ENCODE measurements at regions not wholly inside any gene's neighbourhood (a gene's known extent, or its start where the extent isn't known, plus 50 kb on each side); places are given as distances from the start of the nearest gene placed in this dataset.

GRCh38 chr6:14487625-14488024, 370.1 kb downstream of the CD83 start:
- no peak overlapping the region for H2BK120ac ChIP-seq (ENCODE audit: low read depth, low read length, poor library complexity, severe bottlenecking)
- no peak overlapping the region for H3K4me2 ChIP-seq (ENCODE audit: insufficient read depth, insufficient read length, low read length)
- no peaks in the 10 kb centered on the region for H3K79me2 ChIP-seq (ENCODE audit: insufficient read depth, low read length)
- no peaks in the 10 kb centered on the region for H3K23me2 ChIP-seq (ENCODE audit: insufficient read length, low read depth, low read length, poor library complexity, severe bottlenecking)
- no peak for TF ChIP-seq CTCF (conservative IDR thresholded peaks at IDR 0.05)
- no peaks in the 10 kb centered on the region for H3K79me1 ChIP-seq (ENCODE audit: insufficient read depth, low read depth, low read length, poor library complexity, severe bottlenecking)
- H3K27me3 ChIP-seq (ENCODE audit: insufficient read depth, low read length), result no peaks in the 10 kb centered on the region
- H3K9ac ChIP-seq (ENCODE audit: extremely low read depth, insufficient read length, low read length), result no peak overlapping the region
- H2BK5ac ChIP-seq (ENCODE audit: insufficient read length, low read length), result no peak overlapping the region
- Mint-ChIP-seq H3K4me1 (no peaks in the 10 kb centered on the region), H3K4me3 (no peak overlapping the region), H3K27ac (no peak overlapping the region), H3K9me3 (peaks cover 19 to 21% of the 10 kb centered on the region in 2 experiments), H3K27me3 (ENCODE audit: low read depth) (peaks cover 2% of the 10 kb centered on the region; the same call in 1 of the 2 replicates), H3K36me3 (ENCODE audit: insufficient read depth in 1 of 3, low read depth in 3 of 3) (peaks cover 11 to 12% (median 11%) of the 10 kb centered on the region in 3 experiments)
- H3K27ac ChIP-seq (ENCODE audit: insufficient read length, low read depth, low read length), result no peak overlapping the region
- H3K9me3 ChIP-seq (ENCODE audit: control insufficient read depth, low read depth, low read length), result peaks cover 13% of the 10 kb centered on the region
- H3K14ac ChIP-seq (ENCODE audit: insufficient read depth, low read length), result no peak overlapping the region
- no peak overlapping the region for H4K5ac ChIP-seq (ENCODE audit: insufficient read length, low read depth, low read length)
- H2AFZ ChIP-seq (ENCODE audit: low read length), result no peak overlapping the region
- no peak overlapping the region for H3K23ac ChIP-seq (ENCODE audit: insufficient read length, low read depth, low read length)
- no peak overlapping the region for H3K56ac ChIP-seq (ENCODE audit: insufficient read length, low read depth, low read length)
- no peak overlapping the region for H3K18ac ChIP-seq (ENCODE audit: insufficient read length, low read depth, low read length)
- no peak overlapping the region for H4K8ac ChIP-seq (replicated peaks; ENCODE audit: insufficient read length, low read depth, low read length)
- peaks cover 2% of the 10 kb centered on the region; the same call in 1 of the 2 replicates for H3K4me1 ChIP-seq (ENCODE audit: insufficient read depth, low read length)
- no peak overlapping the region for H2BK20ac ChIP-seq (ENCODE audit: low read depth, low read length, poor library complexity, severe bottlenecking)
- H4K91ac ChIP-seq (ENCODE audit: insufficient read length, low read depth, low read length), result no peak overlapping the region
- H2BK15ac ChIP-seq (ENCODE audit: low read depth, low read length), result no peak overlapping the region
- H3K4ac ChIP-seq (ENCODE audit: low read depth, low read length), result no peak overlapping the region
- DNase-seq, result no peak
- WGBS (ENCODE audit: extremely low coverage, insufficient read length, low lambda C conversion rate), result no CpG with 5 or more reads among the region's 3 CpGs
- no peak overlapping the region for H3T11ph ChIP-seq (ENCODE audit: low read length)
- H2BK12ac ChIP-seq (ENCODE audit: insufficient read length, low read depth, low read length), result no peak overlapping the region
- no peak overlapping the region for H2AK5ac ChIP-seq (ENCODE audit: insufficient read length, low read length)
- H4K20me1 ChIP-seq (ENCODE audit: control insufficient read depth, insufficient read depth, insufficient read length), result no peaks in the 10 kb centered on the region
